Suprapubic skin (tissue), 3 donors: ENCODE measurements at regions not wholly inside any gene's neighbourhood (a gene's known extent, or its start where the extent isn't known, plus 50 kb on each side); places are given as distances from the start of the nearest gene placed in this dataset.

Experiments
- POLR2AphosphoS5 ChIP-seq, 3 donors: sonication (generic); formaldehyde crosslinking; IDR thresholded peaks; one replicate each; pipeline ENCODE4 v1.6.1; 2017; ENCODE audit warnings: antibody characterized with exemption in 3 of 3
- TF ChIP-seq, protein P1 (sequence below), 2 donors: fragments of 200-600 bp in 1 of 2; fragments of 450-650 bp in 1 of 2; sonication (generic) in 1 of 2; IDR thresholded peaks; one replicate each; pipeline ENCODE4 v1.5.1; 2016 to 2019; ENCODE audit warnings: antibody characterized with exemption in 2 of 2, mild to moderate bottlenecking in 1 of 2, moderate library complexity in 1 of 2

DNA sequence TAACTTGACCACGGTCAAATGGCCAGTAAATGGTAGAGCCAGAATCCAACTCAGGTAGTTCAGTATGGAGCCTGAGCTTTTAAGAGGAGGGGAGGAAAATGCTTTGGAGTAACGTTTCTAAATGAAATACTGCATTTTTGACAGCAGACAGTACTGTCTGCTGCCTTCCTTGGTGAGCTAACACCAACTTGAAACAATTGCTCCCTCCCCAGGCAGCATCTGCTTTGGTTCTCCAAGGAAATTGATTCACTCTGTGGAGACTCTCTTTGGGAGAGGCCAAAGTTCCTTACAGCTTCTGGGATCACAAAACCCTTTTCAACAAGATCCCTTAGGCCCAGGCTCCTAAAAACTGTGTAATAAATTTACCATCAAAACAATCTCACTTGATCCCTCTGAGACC lies 75.2 kb upstream of the SSBP2 start:
- TF ChIP-seq, protein P1, sequence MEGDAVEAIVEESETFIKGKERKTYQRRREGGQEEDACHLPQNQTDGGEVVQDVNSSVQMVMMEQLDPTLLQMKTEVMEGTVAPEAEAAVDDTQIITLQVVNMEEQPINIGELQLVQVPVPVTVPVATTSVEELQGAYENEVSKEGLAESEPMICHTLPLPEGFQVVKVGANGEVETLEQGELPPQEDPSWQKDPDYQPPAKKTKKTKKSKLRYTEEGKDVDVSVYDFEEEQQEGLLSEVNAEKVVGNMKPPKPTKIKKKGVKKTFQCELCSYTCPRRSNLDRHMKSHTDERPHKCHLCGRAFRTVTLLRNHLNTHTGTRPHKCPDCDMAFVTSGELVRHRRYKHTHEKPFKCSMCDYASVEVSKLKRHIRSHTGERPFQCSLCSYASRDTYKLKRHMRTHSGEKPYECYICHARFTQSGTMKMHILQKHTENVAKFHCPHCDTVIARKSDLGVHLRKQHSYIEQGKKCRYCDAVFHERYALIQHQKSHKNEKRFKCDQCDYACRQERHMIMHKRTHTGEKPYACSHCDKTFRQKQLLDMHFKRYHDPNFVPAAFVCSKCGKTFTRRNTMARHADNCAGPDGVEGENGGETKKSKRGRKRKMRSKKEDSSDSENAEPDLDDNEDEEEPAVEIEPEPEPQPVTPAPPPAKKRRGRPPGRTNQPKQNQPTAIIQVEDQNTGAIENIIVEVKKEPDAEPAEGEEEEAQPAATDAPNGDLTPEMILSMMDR (IDR thresholded peaks at IDR 0.05), result no peak
- no peak for TF ChIP-seq POLR2AphosphoS5 (IDR thresholded peaks at IDR 0.05)
